ENCODE measurements at regions not wholly inside any gene's neighbourhood (a gene's known extent, or its start where the extent isn't known, plus 50 kb on each side); places are given as distances from the start of the nearest gene placed in this dataset.

DNA sequence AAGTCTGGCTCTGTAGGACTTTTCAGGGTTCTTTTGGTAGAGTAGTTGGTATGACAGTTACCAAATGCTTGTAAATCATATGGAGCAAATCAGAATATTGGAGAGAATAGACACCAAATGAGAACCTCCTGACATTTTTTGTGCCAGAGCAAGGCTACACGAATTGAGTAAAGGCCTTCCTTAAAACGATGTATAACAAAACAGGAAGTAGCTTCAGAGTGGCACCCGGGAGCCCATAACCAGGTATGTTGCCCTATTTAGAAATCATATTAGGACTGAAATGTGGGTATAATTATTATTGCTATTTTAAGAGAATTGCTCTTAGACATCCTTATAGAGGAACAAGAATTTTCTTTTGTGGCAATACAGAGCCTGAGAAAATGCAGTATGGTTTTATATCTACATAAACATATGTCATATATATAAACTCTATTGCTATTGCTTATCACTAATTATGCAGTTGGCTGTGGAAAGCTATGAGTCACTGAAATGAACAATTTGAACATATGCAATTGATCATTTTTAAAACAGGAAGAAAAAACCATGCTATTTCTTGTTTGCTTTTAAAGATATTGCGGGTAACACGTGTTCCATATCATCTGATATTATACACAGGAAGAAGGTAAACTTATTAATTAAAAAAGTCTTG is 197.4 kb upstream of the MTPN start:
- no peak for DNase-seq (ENCODE audit: low read depth in 2 of 2)

DNA sequence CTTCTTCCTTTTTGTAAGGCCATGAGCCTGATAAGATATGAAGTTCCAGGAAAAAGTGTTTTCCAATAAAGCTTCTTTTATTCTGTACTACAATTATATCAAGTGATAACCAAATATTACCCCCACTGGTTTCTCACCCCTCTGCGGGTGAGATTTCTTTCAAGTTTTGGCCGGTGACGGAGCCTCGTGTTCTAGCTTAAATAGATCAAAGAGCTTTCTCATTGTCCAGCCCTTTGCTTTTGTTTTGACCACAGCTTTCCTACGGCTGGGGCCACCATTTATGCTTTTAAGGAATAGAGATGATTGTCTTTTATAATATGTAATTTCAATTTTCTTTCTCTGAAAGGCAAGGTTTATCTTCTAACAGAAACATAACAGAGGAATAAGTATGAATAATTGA is 196.7 kb upstream of the MTPN start:
- no peak for DNase-seq (ENCODE audit: low read depth in 2 of 2)

- DNase-seq (ENCODE audit: low read depth in 2 of 2), result no peak
These were observed 194.1 kb upstream of the MTPN start for GRCh38 chr7:136171233-136171632.

DNA sequence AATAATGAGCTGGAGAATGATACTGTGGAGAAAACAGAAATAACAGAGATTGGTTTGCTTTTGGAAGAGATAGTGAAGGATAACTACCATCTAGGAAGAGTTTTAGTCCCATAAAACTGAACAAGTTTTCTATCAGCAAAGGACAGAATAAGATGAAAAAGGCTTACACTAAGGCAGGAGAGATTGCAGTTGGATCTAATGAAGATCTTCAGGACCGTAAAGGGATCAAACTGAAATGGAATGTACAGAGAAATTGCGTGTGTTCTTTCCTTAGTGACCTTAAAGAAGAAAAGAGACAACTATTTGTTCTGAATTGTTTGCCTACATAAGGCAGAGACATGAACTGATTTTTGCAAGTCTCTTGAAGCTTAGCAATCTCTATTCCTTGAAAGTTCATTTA is 191.7 kb upstream of the MTPN start:
- no peak for DNase-seq (ENCODE audit: low read depth in 2 of 2)

DNA sequence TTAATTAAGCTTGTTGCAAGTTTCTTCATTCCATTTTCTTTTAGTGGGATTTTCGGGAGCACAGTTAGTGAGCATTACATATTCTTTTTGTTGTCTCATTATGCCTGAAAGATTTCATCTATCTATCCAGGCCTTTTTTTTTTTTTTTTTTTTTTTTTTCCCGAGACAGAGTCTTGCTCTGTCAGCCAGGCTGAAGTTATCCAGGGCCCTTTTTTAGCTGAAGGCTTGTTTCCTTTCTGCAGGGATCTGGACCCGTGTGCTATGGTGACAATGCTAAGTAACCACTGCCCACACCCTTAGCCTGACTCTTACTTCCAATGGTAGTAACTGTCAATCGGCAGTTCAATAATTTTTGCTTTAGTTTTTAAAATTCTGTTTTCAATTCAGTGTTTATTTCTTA is 190.8 kb upstream of the MTPN start:
- DNase-seq (ENCODE audit: low read depth in 2 of 2), result no peak

- DNase-seq (ENCODE audit: low read depth in 2 of 2), result no peak
These were observed 189.4 kb upstream of the MTPN start for GRCh38 chr7:136166521-136166920.

GRCh38 chr7:136163340-136163801 is 186.2 kb upstream of the MTPN start:
- no peak for DNase-seq (ENCODE audit: low read depth in 2 of 2)

DNA sequence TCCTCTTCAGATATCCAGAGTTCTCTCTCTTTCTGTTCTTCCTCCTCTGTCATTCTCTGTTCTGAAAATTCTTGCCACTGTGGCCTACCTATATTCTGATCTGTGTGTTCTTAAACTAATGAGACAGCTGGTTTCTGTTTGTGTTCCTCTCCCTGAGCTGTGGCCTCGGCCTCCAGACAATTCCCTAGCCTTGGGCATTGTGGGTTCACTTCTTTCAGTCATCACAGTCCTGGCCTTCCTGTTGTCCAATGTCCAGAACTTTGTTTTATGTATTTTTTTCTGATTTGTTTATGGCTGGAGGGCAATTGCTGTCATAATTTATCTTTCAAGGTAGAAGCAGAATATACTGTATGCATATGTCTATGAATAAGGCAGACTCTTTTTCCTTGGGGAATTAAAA is 173.2 kb upstream of the MTPN start:
- no peak for DNase-seq (ENCODE audit: low read depth in 2 of 2)

DNA sequence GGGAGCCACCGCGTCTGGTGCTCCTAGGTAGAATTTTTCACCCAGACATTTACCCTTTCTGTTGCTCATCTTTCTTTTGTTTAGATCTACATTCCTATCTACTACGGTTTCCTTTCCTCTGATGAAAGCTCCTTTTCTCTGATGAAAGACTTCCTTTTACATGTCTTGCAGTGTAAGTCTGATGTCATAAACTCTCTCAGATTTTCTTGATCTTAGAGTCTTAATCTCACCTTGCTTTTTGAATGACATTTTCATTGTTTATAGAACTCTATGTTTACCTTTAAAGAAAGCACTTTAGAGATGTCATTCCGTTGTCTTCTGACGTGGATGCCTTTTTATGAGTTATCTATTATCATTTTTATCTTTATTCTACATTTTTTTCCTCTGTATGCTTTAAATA is 171.8 kb upstream of the MTPN start:
- DNase-seq (ENCODE audit: low read depth in 2 of 2), result no peak

- no peak for DNase-seq (ENCODE audit: low read depth in 2 of 2)
These were observed 169.8 kb upstream of the MTPN start for GRCh38 chr7:136146925-136147324.

DNA sequence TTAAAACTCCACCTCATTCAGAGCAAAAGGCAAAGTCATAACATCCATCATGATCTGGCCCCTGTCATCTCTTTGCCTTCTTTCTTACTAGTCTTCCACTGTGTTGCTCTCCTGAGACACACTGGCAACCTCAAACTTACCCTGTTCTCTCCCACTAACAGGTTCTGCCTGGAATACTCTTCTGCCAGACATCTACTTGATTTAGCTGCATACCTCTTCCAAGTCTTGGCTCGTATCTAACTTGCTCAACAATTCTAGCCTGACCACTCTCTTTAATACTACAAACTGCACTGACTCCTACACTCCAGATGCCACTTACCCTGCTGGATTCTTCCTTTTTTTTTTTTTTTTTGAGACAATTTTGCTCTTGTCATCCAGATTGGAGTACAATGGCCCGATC is 167.0 kb upstream of the MTPN start:
- no peak for DNase-seq (ENCODE audit: low read depth in 2 of 2)

DNA sequence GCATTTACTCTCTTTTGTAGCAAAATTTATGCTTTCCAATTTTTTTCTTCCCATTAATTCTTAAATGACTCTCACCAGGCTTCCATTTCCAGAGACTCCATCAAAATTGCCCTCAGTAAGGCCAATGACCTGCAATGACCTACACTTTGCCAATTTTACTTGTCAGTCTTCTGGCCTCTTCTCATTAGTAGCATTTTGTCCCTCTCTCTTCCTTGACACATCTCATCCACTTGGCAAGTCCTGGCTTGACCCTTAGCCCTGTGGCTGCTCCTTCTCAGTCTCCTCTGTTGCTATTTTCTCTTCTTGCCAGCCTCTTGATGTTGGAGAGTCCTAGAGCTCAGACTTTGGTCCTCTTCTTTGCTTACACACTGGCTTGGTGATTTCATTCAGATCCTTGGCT is 166.1 kb upstream of the MTPN start:
- no peak for DNase-seq (ENCODE audit: low read depth in 2 of 2)

GRCh38 chr7:136142583-136142982 is 165.4 kb upstream of the MTPN start:
- no peak for DNase-seq (ENCODE audit: low read depth in 2 of 2)

- DNase-seq (ENCODE audit: low read depth in 2 of 2), result no peak
These were observed 163.3 kb upstream of the MTPN start for GRCh38 chr7:136140469-136140868.

GRCh38 chr7:136139417-136139816 is 162.3 kb upstream of the MTPN start:
- no peak for DNase-seq (ENCODE audit: low read depth in 2 of 2)

DNA sequence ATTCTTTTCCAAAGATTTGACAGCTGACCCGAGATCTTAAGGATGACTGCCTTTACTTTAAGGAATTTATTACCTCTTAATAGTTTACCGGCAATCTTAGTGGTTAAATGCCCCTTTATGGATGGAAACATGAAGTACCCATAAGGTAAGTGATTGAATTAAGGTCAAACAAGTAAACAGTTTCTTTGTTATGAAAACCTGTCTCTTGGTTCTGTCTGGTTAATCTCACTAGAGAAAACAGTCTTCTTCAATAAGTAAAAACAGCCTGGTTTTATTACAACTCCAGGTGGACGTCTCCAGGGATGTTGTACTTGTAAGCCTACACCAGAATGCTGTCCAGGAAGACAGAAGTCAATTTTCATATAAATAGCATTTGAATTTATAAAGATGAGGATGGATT is 161.8 kb upstream of the MTPN start:
- DNase-seq (ENCODE audit: low read depth in 2 of 2), result no peak

- DNase-seq (ENCODE audit: low read depth in 2 of 2), result no peak
These were observed 159.8 kb upstream of the MTPN start for GRCh38 chr7:136136906-136137454.

- no peak for DNase-seq (ENCODE audit: low read depth in 2 of 2)
These were observed 157.3 kb upstream of the MTPN start for GRCh38 chr7:136134503-136134902.

DNA sequence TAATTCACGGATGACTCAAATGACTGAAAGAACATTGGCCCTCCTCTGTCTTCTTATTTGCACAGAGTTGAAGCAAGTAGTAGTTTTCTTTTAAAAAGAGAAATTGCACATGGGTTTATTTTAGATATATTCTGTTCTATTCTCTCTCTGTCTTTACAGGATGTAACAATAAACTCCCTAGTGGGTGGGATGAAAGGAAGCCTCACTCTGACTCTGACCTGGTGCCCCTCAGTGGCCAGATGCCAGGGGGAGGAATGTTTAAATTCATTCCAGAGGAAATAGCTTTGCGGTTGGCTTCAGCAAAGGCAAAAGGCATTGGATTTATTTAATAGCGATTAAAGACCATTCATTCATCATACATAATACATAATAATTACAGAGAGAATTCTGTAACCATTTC is 156.4 kb upstream of the MTPN start:
- DNase-seq (ENCODE audit: low read depth in 2 of 2), result no peak

DNA sequence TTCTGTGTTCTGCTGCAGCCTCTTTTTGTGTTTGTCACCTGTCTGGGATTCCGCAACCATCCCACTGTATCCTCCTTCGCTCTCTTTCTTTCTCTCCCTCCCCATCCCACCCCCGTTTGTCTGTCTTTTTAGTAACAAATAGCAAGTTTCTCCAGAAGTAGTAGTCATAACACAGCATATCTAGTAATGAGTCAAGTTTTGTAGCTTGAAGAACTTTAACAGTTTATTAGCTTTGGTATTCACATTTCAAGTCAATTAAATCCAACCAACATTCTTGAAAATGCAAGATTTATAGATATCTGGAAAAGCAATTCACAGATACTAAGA is 154.1 kb upstream of the MTPN start:
- no peak for DNase-seq (ENCODE audit: low read depth in 2 of 2)

GRCh38 chr7:136130511-136131303 is 153.5 kb upstream of the MTPN start:
- no peak for DNase-seq (ENCODE audit: low read depth in 2 of 2)

DNA sequence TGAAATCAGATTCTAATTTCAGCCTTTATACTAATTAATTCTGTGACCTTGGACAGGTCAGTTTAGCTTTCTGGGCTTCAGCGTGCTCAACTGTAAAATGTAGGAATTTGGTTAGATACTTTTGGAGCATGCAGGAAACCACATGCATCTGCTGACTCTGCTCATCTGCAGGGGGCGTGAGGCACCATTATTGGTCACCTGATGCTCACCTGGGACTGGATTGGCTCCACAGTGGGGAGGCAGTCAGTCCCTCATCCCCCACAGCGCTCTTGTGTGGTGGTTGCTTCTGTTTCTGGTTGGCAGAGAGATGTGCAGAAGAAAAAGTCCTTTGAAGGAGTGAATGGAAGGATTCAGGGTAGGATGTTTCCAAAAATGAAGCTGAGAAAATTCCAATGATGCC is 150.9 kb upstream of the MTPN start:
- no peak for DNase-seq (ENCODE audit: low read depth in 2 of 2)

DNA sequence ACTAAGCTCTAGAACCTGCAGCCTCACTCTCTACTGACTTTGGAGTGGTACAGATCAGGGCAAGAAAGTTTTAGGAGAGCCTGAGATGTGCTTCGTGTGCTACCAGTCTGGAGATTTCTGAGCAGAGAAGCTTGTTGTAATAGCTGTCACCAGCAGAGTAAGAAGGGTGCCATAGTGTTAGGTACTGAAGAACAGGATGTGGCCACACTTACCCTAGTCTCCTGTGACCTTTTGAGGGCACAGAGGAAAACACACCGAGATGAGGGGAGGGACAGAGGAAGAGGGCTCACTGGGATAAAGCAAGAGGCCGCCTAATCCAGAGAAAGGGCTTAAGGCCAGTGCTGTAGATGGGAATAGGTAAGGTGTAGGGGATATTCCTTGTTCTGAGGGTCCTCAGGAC is 146.2 kb upstream of the MTPN start:
- DNase-seq (ENCODE audit: low read depth in 2 of 2), result no peak
